GM18517 (cell line): ENCODE measurements at regions not wholly inside any gene's neighbourhood (a gene's known extent, or its start where the extent isn't known, plus 50 kb on each side); places are given as distances from the start of the nearest gene placed in this dataset.

Experiments
- ATAC-seq: cut with Tn5 transposase; IDR thresholded peaks from one replicate; pipeline ENCODE4 v1.9.1; 2021; ENCODE audit warnings: mild to moderate bottlenecking, moderate library complexity; ENCODE audit not compliant: unreplicated experiment

DNA sequence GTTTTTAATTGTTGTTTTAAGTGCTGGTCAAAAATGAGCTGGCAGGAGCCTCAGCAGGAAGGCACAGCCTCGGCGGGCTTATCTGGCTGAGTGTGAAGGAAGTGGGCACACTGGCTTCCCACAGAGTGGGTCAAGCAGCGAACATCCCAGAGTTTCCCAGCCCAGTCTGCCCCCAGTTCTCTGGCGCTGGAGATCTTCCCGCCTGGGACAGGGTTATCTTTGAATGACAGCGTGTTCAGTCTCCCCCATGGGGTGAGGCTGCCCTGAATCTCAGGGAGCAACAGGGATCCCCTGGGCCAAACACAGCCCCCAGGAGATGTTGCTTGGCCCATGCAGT, 122.2 kb upstream of the PTPN1 start:
- ATAC-seq = no peak

DNA sequence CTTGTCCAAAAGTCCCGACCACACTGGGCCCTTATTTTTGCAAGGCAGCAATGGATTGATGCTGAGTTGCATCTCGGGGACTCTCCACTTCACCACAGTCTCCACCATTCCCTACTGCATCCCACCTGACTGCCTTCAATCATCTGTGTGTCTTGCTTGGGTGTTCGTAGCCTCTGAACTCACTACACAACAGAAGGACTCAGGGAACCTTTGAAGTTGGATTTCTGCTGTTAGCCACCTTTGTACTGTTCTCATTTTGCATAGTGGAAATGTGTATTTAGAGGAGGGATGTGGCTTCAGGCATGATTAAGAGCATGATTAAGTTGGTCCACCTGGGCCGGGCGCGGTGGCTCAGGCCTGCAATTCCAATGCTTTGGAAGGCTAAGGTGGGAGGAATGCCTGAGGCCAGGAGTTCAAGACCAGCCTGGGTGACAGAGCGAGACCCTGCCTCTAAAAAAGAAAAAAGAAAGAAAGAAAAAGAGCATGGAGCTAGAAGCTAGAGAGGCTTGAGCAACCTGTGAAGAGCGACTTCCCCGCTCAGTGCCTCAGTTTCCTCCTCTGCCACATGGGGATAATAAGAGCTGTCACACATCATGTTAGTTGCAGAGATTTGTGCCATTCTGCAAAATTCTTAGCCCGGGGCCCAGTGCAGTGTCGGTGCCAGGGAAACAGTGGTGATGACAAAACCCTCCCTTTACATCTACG, 121.3 kb upstream of the PTPN1 start:
- ATAC-seq = no peak

DNA sequence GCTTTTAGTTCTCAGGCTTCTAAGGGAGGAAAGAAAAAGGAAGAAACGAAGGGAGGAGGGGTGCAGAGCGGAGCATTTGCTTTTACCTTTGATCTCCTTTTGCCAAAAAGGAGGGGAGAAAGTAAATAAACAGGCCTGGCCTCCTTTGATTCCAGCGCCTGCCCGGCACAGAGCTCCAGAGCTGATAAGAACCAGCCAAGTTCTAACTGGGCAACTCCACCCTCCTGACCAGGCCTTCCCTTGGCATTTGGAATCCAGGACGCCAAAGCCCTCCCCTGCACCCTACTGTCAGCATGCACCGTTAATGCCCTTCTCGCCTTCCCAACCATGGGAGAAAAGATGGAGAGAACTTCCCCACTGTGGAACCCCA, 120.8 kb upstream of the PTPN1 start:
- ATAC-seq = no peak

DNA sequence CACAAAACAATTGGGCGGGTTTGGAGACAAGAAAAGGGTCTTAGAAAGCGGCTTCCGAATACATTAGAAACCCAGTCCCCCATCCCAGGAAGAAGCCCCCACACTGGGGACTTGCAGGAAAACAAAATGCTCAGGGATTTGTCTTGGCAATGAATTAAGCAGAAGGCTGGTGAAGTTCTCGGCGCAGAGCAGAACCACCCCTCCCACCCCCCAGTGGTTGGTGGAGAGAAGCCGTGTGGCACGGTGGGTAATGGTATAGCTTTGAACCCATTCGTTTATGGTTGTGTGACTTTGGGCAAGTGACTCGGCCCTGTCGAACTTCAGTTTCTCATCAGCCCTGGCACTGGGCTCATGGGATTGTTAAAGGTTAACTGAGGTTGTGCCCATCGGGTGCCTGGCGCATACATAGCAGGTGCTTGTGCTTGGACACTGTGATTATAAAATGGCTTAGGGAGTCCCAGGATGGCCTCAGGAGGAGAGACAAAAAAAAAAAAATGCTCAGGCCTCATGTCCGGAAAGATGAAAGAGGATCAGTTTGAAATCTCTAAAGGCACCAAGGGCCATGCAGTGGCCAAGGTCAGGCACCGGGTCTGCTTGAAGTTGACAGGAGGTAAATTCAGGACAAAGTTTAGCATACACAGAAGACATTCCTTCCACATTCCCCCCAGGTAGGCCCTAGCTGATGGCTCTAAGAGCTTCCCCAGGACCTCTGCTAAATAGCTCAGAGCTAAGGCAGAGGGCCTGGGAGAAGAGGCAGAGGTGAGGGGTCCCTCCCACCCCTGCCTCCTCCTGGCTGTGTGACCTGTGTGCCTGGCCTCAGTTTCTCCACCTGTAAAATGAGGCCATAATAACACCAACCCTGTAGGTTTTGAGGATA, 120.1 kb upstream of the PTPN1 start:
- no peak for ATAC-seq

DNA sequence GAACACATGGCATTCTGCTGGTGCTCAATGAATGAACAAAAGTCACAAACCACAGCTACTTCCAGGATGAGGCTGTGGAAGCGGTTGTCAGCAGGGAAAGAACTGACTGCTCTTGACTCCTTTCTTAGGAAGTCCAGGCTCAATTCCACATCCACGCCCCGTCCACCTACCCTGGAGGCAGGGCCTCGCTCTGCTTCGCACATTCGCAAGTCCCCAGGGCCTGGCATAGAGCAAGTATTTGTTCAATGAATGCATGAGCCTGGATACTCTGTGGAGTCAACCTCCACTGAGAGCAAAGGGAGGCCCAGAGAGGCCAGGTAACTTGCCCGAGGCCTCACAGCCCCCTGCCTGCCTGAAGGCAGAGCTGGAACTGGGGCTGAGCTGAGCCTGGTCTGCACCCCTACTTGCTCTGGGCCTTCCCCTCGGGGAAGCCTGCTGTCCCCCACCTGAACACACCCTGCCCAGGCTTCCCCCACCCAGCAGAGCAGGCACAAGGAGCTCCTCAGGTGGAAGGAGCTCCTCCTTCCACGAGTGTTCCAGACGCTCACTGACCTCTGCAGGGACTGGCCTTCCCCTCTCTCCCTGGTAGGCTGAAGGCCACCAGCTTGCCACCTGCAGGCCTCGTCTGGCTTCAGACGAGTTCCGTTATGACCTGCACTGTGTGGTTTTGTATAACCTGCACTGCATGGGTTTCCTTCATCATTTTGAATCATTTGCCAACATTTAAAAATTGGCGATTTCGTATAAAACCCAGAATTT, 119.3 kb upstream of the PTPN1 start:
- no peak for ATAC-seq

DNA sequence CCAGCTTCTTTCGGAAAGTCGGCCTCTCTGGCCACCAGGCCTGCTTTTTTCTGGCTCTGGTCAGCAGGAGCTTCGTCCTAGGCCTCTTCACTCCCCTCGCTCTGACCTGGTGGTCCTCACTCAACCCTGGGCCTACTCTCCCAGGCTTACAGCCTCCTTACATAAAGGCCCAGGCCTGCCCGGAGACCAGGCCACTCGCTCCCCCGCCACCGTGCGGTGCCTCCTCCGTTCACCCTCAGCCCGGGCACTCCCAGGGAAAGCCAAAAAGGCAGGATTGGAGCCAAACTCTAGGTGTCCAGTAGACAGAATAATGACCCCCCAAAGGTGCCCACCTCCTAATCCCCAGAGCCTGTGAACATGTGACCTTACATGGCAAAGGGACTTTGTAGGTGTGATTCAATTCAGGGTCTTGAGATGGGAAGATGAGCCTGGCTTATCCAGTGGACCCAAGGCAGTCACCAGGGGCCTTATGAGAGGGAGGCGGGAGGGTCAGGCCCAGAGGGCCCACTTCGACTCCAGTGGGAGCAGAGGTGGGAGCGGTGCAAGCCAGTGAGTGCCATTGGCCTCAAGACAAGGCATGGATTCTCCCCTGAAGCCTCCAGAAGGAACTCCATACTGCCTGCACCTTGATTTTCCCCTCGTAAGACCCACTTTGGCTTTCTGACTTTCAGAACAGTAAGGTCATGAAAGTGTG, 118.6 kb upstream of the PTPN1 start:
- no peak for ATAC-seq

DNA sequence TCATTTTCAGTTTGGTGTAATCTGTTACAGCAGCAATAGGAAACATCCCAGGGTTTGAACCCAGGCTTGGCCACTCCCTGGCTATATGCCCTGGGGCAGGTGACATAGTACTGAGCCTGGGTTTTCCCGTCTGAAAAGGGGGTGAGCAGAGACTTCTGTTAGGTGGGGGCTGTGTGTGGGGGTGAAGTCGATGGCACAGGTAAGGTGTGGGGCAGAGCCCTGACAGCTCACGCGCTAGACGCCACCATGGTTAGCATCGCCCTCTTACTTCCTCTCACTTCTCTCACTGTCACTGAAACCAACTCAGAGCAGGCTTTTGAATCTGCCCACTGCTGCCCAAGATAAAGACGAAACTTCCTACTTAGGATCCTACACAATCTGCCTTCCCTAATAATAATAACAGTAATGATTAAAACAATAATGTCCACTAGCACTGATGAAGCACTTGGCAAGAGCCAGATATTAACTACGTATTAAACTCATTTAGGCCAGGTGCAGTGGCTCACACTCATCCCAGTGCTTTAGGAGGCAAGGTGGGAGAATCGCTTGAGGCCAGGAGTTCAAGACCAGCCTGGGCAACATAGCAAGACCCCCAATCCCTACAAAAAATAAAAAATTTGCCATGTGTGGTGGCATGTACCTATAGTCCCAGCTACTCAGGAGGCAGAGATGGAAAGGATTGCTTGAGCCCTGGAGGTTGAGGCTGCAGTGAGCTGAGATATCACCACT, 117.9 kb upstream of the PTPN1 start:
- ATAC-seq = no peak

DNA sequence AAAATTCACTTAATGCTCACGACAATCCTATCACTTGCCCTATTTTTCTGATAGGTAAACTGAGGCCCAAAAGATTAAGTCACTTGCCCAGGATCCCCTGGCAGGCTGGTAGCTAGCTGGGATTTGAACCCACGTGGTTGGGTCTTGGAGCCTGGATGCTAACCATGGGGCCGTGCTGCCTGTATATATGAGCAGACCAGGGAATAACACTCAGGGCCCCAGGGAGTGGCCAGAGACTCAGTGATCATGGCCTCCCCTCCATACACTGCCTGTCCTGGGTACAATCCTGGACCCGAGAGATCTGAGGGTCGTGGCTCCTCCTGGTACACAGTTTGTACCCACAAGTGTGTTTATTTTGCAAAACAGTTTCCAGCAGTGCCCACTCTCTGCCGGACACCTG, 116.9 kb upstream of the PTPN1 start:
- ATAC-seq = no peak

DNA sequence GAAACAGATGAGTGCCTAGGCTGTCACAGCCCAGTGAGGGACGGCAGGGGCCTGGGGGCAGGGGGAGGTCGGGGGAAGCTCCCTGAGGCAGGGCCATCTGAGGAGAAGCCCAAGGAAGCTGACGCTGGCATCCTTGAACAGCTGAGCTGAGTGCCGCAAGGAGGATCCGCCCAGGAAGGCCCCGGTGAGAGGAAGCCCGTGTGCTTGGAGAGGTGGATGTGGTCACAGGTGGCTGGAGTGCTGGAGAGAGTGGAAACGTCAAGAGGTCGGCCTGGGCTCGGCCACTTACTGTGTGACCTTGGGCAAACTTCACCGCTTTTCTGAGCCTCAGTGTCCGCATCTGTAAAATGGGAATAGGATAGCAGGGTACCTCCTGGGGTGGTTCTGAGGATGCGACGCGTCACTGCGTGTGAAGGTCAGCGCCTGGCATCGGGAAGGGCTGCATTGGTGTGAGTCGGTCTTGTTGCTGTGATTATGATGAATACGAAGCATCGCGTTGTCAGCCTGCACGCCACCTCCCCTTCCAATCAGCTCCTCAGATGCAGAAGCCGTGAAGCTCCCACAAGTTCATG, 116.1 kb upstream of the PTPN1 start:
- ATAC-seq = no peak

DNA sequence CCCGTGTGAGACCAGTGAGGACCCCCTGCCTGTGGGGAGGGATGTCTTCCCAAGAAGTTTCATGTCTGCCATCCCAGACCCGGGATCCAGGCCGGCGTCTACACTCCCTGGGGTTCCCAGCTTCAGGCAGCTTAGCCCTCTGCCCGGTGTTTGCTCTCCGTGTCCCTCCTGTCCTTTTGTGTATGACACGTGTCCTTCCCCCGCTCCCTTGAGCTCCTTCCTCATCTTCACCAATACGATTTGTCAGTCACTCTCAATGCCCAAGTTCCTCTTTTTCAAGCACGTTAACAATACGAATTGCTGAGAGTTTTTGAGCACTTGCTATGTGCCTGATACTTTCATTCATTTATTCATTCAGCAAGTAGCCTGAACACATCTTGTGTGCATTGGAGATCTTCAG, 115.6 kb upstream of the PTPN1 start:
- ATAC-seq = no peak

DNA sequence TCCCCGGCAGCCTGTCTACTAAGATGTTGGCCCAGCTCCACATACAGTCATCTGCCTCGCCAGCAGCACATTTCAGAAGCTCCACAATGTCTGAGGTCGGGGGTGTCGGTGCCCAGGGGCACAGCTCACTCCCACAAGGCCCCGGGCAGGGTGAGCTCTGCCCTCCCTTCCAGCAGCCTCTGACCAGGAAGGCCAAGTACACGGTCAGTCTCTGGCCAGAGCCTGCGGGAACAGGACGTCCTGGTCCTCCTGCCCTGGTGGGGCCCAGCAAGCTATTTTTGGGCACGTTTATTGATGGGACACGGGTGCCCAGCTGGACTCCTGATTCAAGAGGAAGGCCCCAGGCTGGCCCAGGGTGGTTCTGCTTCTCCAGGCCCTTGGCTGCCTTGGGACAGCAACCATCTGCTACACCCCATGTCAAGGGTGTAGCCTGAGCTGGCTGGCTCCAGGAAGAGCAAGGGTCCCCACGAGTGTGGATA, 114.9 kb upstream of the PTPN1 start:
- no peak for ATAC-seq

DNA sequence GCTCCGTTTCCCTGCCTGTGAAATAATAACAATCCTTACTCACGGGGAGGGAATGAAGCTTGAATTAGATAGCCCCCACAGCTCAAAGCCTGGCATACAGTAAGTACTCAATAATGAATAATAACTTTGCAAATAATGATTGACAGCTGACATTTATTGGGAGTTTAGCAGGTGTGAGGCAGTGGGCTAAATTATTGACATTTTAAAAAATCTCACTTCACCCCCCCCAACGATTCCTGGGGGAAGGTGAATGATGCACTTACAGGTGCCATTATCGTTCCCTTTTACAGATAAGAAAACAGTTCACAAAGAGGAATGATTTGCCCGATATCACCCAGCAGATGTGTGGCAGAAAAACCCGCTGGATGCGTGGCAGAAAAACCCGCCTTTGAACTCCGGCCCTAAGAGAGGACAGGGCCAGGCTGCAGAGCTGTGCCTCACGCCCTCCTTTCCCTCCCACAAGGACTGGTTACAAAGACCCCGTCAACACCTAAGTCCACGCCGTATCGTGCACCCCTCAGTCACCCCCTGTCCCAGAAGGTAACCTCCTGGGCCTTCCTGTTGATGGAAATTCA, 114.2 kb upstream of the PTPN1 start:
- no peak for ATAC-seq

DNA sequence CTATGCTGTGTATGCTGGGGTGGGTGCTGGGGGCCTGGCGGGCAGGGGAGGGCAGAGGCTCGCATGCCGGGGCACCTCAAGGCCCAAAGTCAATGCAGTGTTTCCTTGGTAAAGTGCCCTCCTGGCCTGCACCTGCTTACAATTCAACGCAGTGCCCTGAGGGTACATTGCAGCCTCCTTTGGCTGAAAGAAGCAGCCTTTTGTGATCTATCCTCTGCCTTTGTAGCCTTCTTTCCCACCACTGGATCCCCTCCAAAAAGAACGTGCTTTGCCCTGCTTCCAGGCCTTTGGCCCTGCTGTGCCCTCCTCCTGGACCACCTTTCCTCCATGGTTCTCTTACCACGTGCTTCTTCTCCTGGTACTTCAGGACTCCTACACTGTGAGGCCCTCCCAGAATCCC, 113.6 kb upstream of the PTPN1 start:
- no peak for ATAC-seq

DNA sequence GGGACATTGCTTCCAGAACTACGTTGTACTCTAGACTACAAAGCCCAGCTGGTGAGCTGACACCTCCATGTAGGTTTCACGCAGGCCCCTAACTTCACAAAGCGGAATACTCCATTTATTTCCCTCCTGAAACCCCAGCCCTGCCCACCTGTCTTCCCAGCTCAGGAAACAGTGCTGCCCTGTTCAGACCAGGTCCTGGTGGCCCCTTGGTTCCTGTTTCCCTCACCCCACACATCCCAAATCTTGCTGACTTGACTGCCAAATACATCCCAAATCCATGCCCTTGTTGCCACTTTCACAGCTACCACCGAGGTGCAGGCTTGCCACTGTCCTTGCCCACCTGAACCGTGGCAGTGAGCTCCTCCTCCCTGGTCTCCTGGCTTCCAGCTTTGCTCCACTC, 113.1 kb upstream of the PTPN1 start:
- ATAC-seq = no peak

DNA sequence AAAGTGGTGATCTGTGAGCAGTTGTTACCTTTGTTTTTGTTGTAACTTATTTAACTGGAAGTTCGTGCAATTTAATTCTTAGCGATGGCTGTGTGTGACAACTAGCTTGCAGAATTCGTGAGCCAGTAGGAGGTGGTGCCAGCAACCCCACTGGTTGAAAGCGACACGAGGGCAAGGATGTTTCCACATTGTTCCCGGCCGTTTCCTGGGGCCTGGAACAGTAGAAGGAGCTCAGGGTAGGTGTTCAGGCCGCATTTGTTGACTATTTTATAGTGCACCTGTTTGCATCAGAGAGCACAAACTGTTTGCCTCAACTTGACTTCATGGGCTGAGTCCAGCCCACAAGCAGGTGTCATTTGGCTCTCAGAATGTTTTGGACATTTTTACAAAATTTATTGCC, 112.1 kb upstream of the PTPN1 start:
- ATAC-seq = no peak

DNA sequence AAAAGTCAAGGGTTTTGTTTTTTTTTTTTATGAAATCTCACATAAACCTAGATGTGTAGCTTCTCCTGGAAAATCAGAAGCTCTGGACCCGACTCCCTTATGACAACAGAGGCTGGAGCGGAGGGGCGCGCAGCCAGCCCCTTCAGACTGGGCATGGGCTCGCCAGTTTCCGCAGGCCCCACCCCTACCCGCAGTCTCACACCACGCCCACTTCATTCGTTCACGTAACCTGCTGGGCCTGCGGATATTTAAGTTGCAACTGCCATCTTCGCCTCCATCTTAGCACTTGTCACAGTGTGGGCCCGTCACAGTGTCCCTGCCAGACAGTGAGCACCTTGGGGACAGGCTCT, 111.7 kb upstream of the PTPN1 start:
- no peak for ATAC-seq

DNA sequence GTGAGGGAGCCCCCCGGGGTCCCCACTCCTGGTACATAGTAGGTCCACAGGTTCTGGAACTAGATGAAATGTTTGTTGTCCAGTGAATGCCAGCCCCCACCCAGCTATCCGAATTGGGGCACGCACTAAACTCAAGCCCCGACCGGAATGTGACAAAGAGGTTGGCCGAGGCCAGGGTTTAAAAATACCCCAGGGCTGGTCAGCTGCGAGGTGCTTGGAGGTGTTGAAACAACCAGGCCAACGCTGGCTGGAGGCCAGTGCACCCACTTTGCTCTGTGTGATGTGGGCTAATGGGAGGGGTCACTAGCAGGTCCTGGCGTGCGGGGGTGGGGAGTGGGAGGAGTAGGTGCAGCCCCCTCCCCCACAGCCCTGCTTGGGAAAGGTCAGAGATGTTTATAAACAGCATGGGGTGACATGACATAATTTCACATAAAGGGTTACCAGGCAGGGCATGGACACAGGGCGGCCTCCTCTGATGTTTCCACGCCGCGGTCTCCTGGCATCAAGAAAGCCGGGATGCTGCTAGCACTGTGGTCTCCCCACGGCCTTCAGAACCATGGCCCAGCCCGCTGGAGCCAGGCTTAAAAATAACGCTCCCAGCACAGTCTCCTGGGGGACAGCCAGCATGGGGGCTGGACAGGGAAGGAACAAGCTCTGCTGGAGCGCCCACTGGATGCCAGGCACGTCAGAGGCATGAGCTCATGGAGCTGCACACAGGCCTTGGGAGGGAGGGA, 111.2 kb upstream of the PTPN1 start:
- no peak for ATAC-seq

DNA sequence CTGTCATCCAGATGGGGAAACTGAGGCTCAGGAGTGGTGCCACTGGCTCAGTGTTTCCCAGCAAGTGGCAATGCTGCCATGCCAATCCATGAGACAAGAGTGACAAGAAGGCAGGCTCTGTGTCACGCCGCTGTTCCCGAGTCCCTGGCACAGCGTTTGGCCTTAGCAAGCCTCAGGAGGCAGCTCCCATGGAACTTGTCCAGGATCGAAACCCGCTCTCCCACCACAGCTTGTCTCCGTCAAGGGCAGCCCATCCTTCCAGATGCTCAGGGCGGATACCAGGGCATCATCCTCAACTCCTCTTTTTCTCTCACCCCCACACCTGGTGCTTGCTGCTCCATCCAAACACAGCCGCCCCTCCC, 110.6 kb upstream of the PTPN1 start:
- no peak for ATAC-seq

DNA sequence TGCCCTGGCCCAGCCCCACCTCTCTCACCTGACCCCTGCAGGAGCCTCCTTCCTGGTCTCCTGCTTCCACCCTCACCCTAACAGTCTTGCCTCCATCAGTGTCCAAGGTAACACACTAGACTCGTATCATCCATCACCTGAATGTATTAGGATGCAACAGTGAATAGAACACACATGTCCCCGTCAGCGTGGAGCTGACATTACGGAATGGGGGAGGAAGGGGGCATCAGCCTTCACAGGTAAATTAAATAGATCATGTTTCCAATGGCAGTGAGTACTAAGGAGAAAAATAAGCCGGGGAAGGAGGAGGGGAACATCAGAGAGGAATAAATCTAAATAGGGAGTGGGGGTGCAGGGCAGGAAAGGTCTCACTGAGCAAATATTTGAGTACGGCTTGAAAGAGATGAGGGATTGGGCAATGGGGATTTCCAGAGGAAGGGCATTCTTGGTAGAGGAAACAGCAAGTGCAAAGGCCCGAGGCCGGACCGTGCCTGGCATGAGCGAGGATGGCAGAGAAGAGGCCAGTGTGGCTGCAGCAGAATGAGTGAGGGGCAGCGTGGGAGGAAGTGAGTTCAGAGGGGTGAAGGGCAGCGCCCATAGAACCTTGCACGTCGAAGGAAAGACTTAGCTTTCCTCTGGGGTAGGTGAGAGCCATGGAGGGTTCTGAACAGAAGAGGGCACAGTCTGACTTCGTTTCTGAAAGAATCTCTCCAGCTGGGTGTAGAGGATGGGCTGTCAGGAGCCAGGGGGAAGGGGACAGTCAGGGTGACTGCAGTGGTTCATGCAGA, 110.1 kb upstream of the PTPN1 start:
- ATAC-seq = no peak
